ENCODE measurements at regions not wholly inside any gene's neighbourhood (a gene's known extent, or its start where the extent isn't known, plus 50 kb on each side); places are given as distances from the start of the nearest gene placed in this dataset.

DNA sequence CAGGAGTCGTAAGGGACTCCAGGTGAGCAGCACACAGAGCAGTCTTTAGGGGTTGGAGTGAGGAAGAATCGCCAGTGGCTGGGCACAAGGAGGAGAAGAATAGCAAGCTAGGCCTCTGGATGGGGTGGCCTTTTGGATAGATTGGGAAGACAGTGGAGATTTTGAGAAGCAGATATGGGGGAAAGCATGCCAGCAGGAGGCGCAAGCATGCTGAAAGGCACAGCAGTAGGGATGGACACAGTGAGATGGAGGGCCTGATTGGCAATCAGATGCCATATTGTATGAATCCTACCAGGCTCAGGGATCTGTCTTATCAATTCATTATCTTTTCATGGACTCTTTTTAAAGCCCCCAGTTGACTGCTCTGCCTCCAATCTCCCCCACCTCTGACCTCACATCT is 60.4 kb upstream of the MAGEA4 start:
- H3K27ac Mint-ChIP-seq, result no peak overlapping the region
- no peaks in the 10 kb centered on the region for H3K4me1 Mint-ChIP-seq
- no peak overlapping the region for H3K4me3 Mint-ChIP-seq
- no peaks in the 10 kb centered on the region for H3K9me3 Mint-ChIP-seq
- ATAC-seq, result no peak
- H3K36me3 Mint-ChIP-seq, result no peaks in the 10 kb centered on the region
- peaks cover 0 to 10% (median 0%) of the 10 kb centered on the region in 5 donors for H3K27me3 Mint-ChIP-seq
- POLR2A ChIA-PET, result no interaction called here
- DNase-seq, result no peak

DNA sequence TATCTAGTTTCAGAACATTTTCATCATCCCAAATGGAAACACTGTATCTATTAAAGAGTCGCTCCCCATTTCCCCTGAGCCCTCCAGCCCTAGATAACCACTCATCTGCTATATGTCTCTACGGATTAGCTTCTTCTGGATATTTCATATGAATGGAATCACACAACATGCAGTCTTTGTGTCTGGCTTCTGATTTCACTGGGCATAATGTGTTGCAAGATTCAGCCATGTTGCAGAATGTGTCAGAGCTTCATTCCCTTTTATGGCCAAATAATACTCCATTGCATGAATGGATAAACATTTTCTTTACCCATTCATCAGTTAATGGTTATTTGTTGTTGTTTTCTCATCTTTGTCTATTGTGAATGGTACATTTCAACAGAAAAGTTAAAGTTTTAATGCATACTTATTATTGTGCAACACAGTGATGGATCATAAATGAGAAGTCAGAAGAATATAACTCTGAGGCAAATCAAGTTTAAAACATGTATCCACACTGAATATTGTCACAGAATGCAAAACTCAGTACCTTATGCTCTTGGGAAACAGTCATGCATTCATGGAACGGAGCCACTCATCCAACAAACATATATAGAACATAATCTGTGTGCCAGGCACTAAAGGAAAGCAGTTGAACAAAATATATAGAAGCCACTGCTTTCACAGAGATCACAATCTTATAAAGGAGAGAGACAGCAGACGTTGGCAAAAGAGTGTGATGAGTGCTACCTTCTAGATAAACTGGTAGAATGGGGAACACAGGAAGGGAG is 57.8 kb upstream of the MAGEA4 start:
- H3K27me3 Mint-ChIP-seq, result peaks cover 0 to 10% (median 0%) of the 10 kb centered on the region in 5 donors
- H3K4me3 Mint-ChIP-seq, result no peak overlapping the region
- ATAC-seq, result no peak
- no peaks in the 10 kb centered on the region for H3K9me3 Mint-ChIP-seq
- no peak for DNase-seq
- no peaks in the 10 kb centered on the region for H3K4me1 Mint-ChIP-seq
- H3K27ac Mint-ChIP-seq, result no peak overlapping the region
- no peaks in the 10 kb centered on the region for H3K36me3 Mint-ChIP-seq
- POLR2A ChIA-PET, result no interaction called here

DNA sequence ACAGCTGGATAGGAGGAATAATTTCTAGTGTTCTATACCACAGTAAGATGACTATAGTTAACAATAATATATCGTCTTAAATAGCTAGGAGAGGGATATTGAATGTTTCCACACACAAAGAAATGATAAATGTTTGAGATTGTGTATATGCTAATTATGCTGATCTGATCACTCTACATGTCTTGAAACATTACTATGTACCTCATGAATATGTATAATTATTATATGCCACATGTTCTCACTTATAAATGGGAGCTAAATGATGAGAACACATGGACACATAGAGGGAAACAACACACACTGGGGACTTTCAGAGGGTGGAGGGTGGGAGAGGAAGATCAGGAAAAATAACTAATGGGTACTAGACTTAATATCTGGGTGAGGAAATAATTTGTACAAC is 53.2 kb upstream of the MAGEA4 start:
- H3K4me3 Mint-ChIP-seq, result no peak overlapping the region
- DNase-seq, result no peak
- no peaks in the 10 kb centered on the region for H3K9me3 Mint-ChIP-seq
- no peaks in the 10 kb centered on the region for H3K4me1 Mint-ChIP-seq
- H3K36me3 Mint-ChIP-seq, result no peaks in the 10 kb centered on the region
- POLR2A ChIA-PET, result no interaction called here
- no peak for ATAC-seq
- peaks cover 0 to 6% (median 0%) of the 10 kb centered on the region in 5 donors for H3K27me3 Mint-ChIP-seq
- H3K27ac Mint-ChIP-seq, result no peak overlapping the region

DNA sequence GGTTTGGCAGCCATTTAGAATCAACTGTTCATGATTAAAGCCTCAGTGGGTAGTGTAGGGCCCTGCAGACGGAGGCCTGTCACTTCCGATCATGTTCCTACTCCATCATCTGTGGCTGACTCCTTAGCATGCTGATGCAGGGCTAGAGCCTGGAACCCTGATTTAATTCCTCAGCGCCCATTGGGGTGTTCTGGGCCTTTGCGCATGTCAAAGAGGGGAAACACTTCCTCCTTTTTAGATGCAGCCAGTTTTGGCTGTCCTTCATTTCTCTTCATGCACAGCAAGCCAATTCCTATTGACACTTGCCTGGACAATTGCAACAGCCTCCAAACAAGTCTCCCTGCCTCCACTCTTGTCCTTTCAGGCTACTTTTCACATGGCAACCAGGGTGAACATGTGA is 51.9 kb upstream of the MAGEA4 start:
- no peaks in the 10 kb centered on the region for H3K27me3 Mint-ChIP-seq
- H3K36me3 Mint-ChIP-seq, result no peaks in the 10 kb centered on the region
- ATAC-seq (no peak), DNase-seq (no peak)
- H3K27ac Mint-ChIP-seq, result no peak overlapping the region
- POLR2A ChIA-PET, result no interaction called here
- H3K4me3 Mint-ChIP-seq, result no peak overlapping the region
- no peaks in the 10 kb centered on the region for H3K9me3 Mint-ChIP-seq
- H3K4me1 Mint-ChIP-seq, result no peaks in the 10 kb centered on the region

Measured in naive thymus-derived CD8-positive, alpha-beta T cell (primary cell).